Liver (tissue), 8 donors: ENCODE measurements at regions not wholly inside any gene's neighbourhood (a gene's known extent, or its start where the extent isn't known, plus 50 kb on each side); places are given as distances from the start of the nearest gene placed in this dataset.

ENCODE experiments used
- DNase-seq: peaks from one replicate; pipeline ENCODE4 v3.0.0-alpha.2; 2017; ENCODE audit warnings: low spot score
- H3K27ac ChIP-seq, 2 donors: one replicate each; pipeline ENCODE4 v1.7.0; 2013; ENCODE audit warnings: inconsistent platforms in 2 of 2, low read length in 2 of 2, control low read depth in 1 of 2, low read depth in 1 of 2, mild to moderate bottlenecking in 1 of 2
- H3K27me3 ChIP-seq, 4 donors: one replicate each; pipeline versions ENCODE4 v1.6.1 to v1.7.0; 2013; ENCODE audit warnings: low read length in 3 of 4, inconsistent platforms in 1 of 4, mild to moderate bottlenecking in 1 of 4, moderate library complexity in 1 of 4; ENCODE audit not compliant: control insufficient read depth in 4 of 4, insufficient read depth in 4 of 4
- H3K36me3 ChIP-seq, 4 donors: one replicate each; pipeline versions ENCODE4 v1.6.1 to v1.7.0; 2013; ENCODE audit warnings: low read length in 3 of 4, mild to moderate bottlenecking in 3 of 4, low read depth in 1 of 4, moderate library complexity in 1 of 4; ENCODE audit not compliant: control insufficient read depth in 4 of 4, insufficient read depth in 3 of 4
- H3K4me1 ChIP-seq, 4 donors: one replicate each; pipeline versions ENCODE4 v1.6.1 to v1.7.0; 2013; ENCODE audit warnings: low read length in 3 of 4, mild to moderate bottlenecking in 3 of 4, moderate library complexity in 1 of 4; ENCODE audit not compliant: control insufficient read depth in 4 of 4, insufficient read depth in 4 of 4
- H3K4me3 ChIP-seq, 3 donors: one replicate each; pipeline versions ENCODE4 v1.6.1 to v1.7.0; 2013; ENCODE audit warnings: low read length in 3 of 3, control low read depth in 1 of 3, low read depth in 1 of 3, mild to moderate bottlenecking in 1 of 3
- H3K9ac ChIP-seq, 2 donors: one replicate each; pipeline ENCODE4 v1.7.0; 2013; ENCODE audit warnings: low read length in 2 of 2, mild to moderate bottlenecking in 2 of 2, moderate library complexity in 2 of 2, control low read depth in 1 of 2, low read depth in 1 of 2
- H3K9me3 ChIP-seq, 4 donors: one replicate each; pipeline versions ENCODE4 v1.6.1 to v1.7.0; 2013; ENCODE audit warnings: low read length in 3 of 4; ENCODE audit not compliant: control insufficient read depth in 4 of 4
- ATF3 ChIP-seq: IDR thresholded peaks from 2 replicates; pipeline ENCODE4 v1.6.1; 2016; ENCODE audit warnings: antibody characterized with exemption
- CTCF ChIP-seq: fragments of 150-350 bp; IDR thresholded peaks from 2 replicates; pipeline ENCODE4 v1.5.1; 2017; ENCODE audit warnings: improper control_type of control experiment, low read depth, low read length; ENCODE audit not compliant: missing input control
- EGR1 ChIP-seq, 2 donors: IDR thresholded peaks; 2 replicates each; pipeline ENCODE4 v1.6.1; 2016 to 2018; ENCODE audit warnings: antibody characterized with exemption in 2 of 2, low read depth in 2 of 2
- FOXA1 ChIP-seq: IDR thresholded peaks from 2 replicates; pipeline ENCODE4 v1.6.1; 2016; ENCODE audit warnings: antibody characterized with exemption
- FOXA2 ChIP-seq: IDR thresholded peaks from 2 replicates; pipeline ENCODE4 v1.6.1; 2016; ENCODE audit warnings: antibody characterized with exemption
- GABPA ChIP-seq, 2 donors: IDR thresholded peaks in 1 of 2; conservative IDR thresholded peaks in 1 of 2; 2 replicates each; pipeline ENCODE4 v1.6.1; 2016; ENCODE audit warnings: antibody characterized with exemption in 2 of 2, mild to moderate bottlenecking in 1 of 2, moderate library complexity in 1 of 2
- HNF4A ChIP-seq, 2 donors: conservative IDR thresholded peaks; 2 replicates each; pipeline ENCODE4 v1.6.1; 2016; ENCODE audit warnings: antibody characterized with exemption in 2 of 2, mild to moderate bottlenecking in 2 of 2
- HNF4G ChIP-seq: IDR thresholded peaks from 2 replicates; pipeline ENCODE4 v1.6.1; 2016; ENCODE audit warnings: antibody characterized with exemption
- JUND ChIP-seq, 2 donors: IDR thresholded peaks; 2 replicates each; pipeline ENCODE4 v1.6.1; 2016; ENCODE audit warnings: antibody characterized with exemption in 2 of 2
- MAX ChIP-seq: IDR thresholded peaks from 2 replicates; pipeline ENCODE4 v1.6.1; 2016; ENCODE audit warnings: antibody characterized with exemption
- NR2F2 ChIP-seq: IDR thresholded peaks from 2 replicates; pipeline ENCODE4 v1.6.1; 2016; ENCODE audit warnings: antibody characterized with exemption
- RAD21 ChIP-seq, 2 donors: IDR thresholded peaks; 2 replicates each; pipeline ENCODE4 v1.6.1; 2016; ENCODE audit warnings: antibody characterized with exemption in 2 of 2, mild to moderate bottlenecking in 2 of 2
- REST ChIP-seq: IDR thresholded peaks from 2 replicates; pipeline ENCODE4 v1.6.1; 2016; ENCODE audit warnings: antibody characterized with exemption, mild to moderate bottlenecking
- RXRA ChIP-seq, 2 donors: IDR thresholded peaks; 2 replicates each; pipeline ENCODE4 v1.6.1; 2017 to 2018; ENCODE audit warnings: antibody characterized with exemption in 2 of 2, mild to moderate bottlenecking in 1 of 2
- SP1 ChIP-seq: IDR thresholded peaks from 2 replicates; pipeline ENCODE4 v1.6.1; 2018; ENCODE audit warnings: antibody characterized with exemption, mild to moderate bottlenecking
- TAF1 ChIP-seq: conservative IDR thresholded peaks from 2 replicates; pipeline ENCODE4 v1.6.1; 2016; ENCODE audit warnings: antibody characterized with exemption, mild to moderate bottlenecking
- YY1 ChIP-seq: IDR thresholded peaks from 2 replicates; pipeline ENCODE4 v1.6.1; 2016; ENCODE audit warnings: antibody characterized with exemption, mild to moderate bottlenecking
- ZBTB33 ChIP-seq: IDR thresholded peaks from 2 replicates; pipeline ENCODE4 v1.6.1; 2016; ENCODE audit warnings: antibody characterized with exemption
- WGBS: extraction: QIAGEN DNeasy Blood & Tissue Kit; methylation state at CpG from one replicate; pipeline ENCODE4 v1.1.7; 2013; 5-methylcytosine and 5-hydroxymethylcytosine counted together
- donor health status: healthy.
- donor health status: healthy.
- donor health status: healthy.
- donor health status: healthy.
- donor health status: healthy.

- Histone ChIP-seq H3K4me1 (no peaks in the 10 kb centered on the region), H3K9me3 (no peaks in the 10 kb centered on the region), H3K27ac (no peak overlapping the region), H3K9ac (no peak overlapping the region), H3K27me3 (peaks cover 0 to 2% (median 0%) of the 10 kb centered on the region in 4 donors), H3K36me3 (no peaks in the 10 kb centered on the region), H3K4me3 (no peak overlapping the region)
- 65% methylated on average over 3 of the region's 3 CpGs for WGBS
- TF ChIP-seq ATF3 (no peak), MAX (no peak), SP1 (no peak), YY1 (no peak), JUND (IDR thresholded peaks at IDR 0.05) (no peak), HNF4G (no peak), CTCF (no peak), TAF1 (no peak), GABPA (IDR thresholded peaks at IDR 0.05 in 1 of 2, conservative IDR thresholded peaks at IDR 0.05 in 1 of 2) (no peak), FOXA2 (no peak), RXRA (IDR thresholded peaks at IDR 0.05) (no peak), EGR1 (IDR thresholded peaks at IDR 0.05; ENCODE audit: low read depth in 2 of 2) (no peak), REST (no peak), RAD21 (IDR thresholded peaks at IDR 0.05) (no peak), ZBTB33 (no peak), NR2F2 (no peak), FOXA1 (no peak), HNF4A (conservative IDR thresholded peaks at IDR 0.05) (no peak)
- DNase-seq, result no peak
Measured at GRCh38 chr5:121698690-121699089, 153.0 kb upstream of the FTMT start.

GRCh38 chr5:121701731-121702130 is 150.0 kb upstream of the FTMT start:
- H3K27me3 ChIP-seq, result no peaks in the 10 kb centered on the region
- no peak overlapping the region for H3K27ac ChIP-seq
- H3K9me3 ChIP-seq, result no peaks in the 10 kb centered on the region
- DNase-seq, result no peak
- no peaks in the 10 kb centered on the region for H3K4me1 ChIP-seq
- H3K4me3 ChIP-seq, result no peak overlapping the region
- no peaks in the 10 kb centered on the region for H3K36me3 ChIP-seq
- 86% methylated on average over 1 of the region's 1 CpG for WGBS
- H3K9ac ChIP-seq, result no peak overlapping the region
- TF ChIP-seq ATF3 (no peak), SP1 (no peak), GABPA (IDR thresholded peaks at IDR 0.05 in 1 of 2, conservative IDR thresholded peaks at IDR 0.05 in 1 of 2) (no peak), REST (no peak), HNF4G (no peak), YY1 (no peak), CTCF (no peak), MAX (no peak), HNF4A (conservative IDR thresholded peaks at IDR 0.05) (no peak)
